PC-3 (cell line): ENCODE measurements at regions not wholly inside any gene's neighbourhood (a gene's known extent, or its start where the extent isn't known, plus 50 kb on each side); places are given as distances from the start of the nearest gene placed in this dataset.

Source experiments
- EZH2 ChIP-seq: fragments of 300-600 bp; sonication (generic); IDR thresholded peaks from one replicate; pipeline ENCODE4 v1.6.1; 2017; ENCODE audit warnings: antibody characterized with exemption, mild to moderate bottlenecking, low read length; ENCODE audit not compliant: unreplicated experiment
- EZH2phosphoT487 ChIP-seq: fragments of 300-600 bp; sonication (generic); IDR thresholded peaks from 2 replicates; pipeline ENCODE4 v1.6.1; 2018; ENCODE audit warnings: mild to moderate bottlenecking, antibody characterized with exemption, low read length, borderline replicate concordance
- TF ChIP-seq, protein P1 (sequence below): fragments of 300-600 bp; sonication (generic); conservative IDR thresholded peaks from 2 replicates; pipeline ENCODE4 v1.5.1; 2017; ENCODE audit warnings: antibody characterized with exemption, low read depth, mild to moderate bottlenecking, low read length

- TF ChIP-seq, protein P1, sequence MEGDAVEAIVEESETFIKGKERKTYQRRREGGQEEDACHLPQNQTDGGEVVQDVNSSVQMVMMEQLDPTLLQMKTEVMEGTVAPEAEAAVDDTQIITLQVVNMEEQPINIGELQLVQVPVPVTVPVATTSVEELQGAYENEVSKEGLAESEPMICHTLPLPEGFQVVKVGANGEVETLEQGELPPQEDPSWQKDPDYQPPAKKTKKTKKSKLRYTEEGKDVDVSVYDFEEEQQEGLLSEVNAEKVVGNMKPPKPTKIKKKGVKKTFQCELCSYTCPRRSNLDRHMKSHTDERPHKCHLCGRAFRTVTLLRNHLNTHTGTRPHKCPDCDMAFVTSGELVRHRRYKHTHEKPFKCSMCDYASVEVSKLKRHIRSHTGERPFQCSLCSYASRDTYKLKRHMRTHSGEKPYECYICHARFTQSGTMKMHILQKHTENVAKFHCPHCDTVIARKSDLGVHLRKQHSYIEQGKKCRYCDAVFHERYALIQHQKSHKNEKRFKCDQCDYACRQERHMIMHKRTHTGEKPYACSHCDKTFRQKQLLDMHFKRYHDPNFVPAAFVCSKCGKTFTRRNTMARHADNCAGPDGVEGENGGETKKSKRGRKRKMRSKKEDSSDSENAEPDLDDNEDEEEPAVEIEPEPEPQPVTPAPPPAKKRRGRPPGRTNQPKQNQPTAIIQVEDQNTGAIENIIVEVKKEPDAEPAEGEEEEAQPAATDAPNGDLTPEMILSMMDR: peak; percentile 34; the same call in 1 of the 2 replicates
- TF ChIP-seq EZH2phosphoT487: no peak
- no peak for TF ChIP-seq EZH2
Observed at GRCh38 chr5:113806250-113806649, 292.8 kb downstream of the YTHDC2 start.
